Astrocyte of the spinal cord (primary cell): ENCODE measurements at regions not wholly inside any gene's neighbourhood (a gene's known extent, or its start where the extent isn't known, plus 50 kb on each side); places are given as distances from the start of the nearest gene placed in this dataset.

Source experiments
- DNase-seq: peaks from one replicate; pipeline ENCODE4 v3.0.0; 2011; ENCODE audit warnings: low read depth, low spot score
- H3K4me3 ChIP-seq: 2 replicates; pipeline ENCODE4 v1.5.1; 2011; ENCODE audit warnings: low read depth, mild to moderate bottlenecking, low read length, moderate library complexity
- in situ Hi-C: cut with HindIII; loops from 2 replicates; pipeline ENCODE4 v1.10.0; 2017; ENCODE audit warnings: low sequenced_read_pairs
- TF ChIP-seq, protein P1 (sequence below): IDR thresholded peaks from 2 replicates; pipeline ENCODE4 v1.5.1; 2012; ENCODE audit warnings: low read depth, mild to moderate bottlenecking, low read length, inconsistent platforms

DNA sequence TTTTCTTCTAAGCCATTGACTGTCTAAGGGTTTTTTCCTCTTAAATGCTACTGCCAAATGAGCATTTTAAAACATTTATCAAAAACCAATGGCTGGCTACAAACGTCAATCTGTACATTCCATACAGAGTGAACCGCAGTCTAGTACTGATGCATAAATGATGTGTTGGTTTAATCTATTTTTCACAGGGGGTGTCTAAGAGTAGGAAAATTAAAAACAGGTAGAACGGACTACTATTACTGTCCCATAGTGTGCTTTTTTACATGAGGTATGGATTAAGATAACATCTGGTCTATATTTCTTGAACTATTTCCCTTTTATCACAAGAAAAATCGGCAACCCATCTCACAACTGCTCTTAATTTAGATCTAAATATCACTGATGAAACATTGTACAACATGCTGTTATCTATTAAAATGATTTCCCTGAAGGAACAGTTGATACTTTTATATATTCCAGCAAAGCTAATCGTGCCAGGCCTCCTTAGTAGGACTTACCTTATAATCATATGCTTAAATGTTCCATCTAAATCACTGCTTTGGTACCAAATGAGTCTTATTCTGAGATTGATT lies 172.9 kb upstream of the CDKN3 start:
- DNase-seq: no peak
- in situ Hi-C loops: no loop called here
- TF ChIP-seq, protein P1, sequence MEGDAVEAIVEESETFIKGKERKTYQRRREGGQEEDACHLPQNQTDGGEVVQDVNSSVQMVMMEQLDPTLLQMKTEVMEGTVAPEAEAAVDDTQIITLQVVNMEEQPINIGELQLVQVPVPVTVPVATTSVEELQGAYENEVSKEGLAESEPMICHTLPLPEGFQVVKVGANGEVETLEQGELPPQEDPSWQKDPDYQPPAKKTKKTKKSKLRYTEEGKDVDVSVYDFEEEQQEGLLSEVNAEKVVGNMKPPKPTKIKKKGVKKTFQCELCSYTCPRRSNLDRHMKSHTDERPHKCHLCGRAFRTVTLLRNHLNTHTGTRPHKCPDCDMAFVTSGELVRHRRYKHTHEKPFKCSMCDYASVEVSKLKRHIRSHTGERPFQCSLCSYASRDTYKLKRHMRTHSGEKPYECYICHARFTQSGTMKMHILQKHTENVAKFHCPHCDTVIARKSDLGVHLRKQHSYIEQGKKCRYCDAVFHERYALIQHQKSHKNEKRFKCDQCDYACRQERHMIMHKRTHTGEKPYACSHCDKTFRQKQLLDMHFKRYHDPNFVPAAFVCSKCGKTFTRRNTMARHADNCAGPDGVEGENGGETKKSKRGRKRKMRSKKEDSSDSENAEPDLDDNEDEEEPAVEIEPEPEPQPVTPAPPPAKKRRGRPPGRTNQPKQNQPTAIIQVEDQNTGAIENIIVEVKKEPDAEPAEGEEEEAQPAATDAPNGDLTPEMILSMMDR: no peak
- H3K4me3 ChIP-seq: no peak overlapping the region

DNA sequence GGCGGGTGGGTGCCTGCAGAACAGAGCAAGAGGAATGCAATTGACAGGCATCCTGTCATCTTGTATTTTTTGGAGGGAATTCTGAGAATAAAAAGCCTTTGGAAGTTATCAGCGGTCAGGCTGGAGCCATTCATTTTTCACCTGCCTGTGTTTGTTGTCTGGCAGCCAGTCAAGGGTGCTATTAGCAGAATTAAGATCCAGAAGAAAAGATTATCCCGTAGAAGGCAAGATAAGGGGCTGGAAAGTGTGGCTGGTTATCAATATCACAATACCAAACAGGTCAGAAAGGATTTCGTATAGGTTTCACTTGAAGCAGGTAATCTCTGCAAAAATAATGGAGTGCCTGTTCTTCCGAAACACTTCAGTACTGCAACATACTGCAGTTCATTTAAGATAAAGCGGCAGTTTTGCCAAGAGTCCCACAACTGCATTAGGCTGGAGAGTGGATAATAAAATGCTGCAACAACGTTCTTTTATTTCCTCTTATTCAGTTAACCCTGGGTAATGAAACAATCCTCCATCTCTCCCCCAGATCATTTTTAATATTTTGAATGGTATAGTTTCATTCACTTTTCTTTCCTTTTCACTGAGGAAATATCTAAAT lies 171.2 kb upstream of the CDKN3 start:
- TF ChIP-seq, protein P1: no peak
- DNase-seq: no peak
- in situ Hi-C loops: no loop called here
- H3K4me3 ChIP-seq: no peak overlapping the region

DNA sequence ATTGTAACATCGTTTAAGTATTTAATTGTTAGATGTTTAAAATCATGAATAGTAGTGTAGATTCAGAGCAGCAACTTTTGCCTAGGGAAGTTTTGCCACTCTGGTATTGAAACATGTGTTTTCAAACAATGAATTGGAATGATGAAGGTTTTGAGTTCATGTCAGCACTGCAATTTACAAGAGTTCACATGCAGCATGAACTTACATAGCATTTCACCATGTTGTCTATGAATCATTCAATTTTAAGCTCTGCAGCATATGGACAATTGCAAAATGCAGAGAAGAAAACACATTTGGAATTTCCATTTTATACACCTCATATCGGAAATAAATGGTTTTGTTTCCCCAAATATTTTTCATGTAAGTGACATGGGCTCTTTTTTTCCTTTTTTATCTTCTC lies 170.7 kb upstream of the CDKN3 start:
- no peak for DNase-seq
- in situ Hi-C loops: no loop called here
- H3K4me3 ChIP-seq: no peak overlapping the region
- TF ChIP-seq, protein P1: no peak

DNA sequence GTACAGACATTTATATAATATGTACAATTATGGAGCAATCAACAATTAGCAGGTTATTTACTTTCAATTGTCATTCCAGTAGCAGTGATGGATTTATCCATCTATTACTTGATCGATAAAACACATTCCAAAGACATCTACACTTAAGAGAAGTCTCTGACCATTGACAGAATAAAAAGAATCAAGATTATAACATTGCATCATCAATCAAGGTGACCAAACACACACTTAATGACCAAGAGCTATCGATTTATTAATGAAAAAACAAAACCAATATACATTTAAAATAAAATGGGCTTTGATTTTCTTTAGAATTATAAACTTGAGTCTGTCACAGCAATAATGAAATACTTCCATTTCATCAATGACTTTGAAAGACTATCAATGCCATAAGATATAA lies 170.2 kb upstream of the CDKN3 start:
- no peak for DNase-seq
- TF ChIP-seq, protein P1: no peak
- H3K4me3 ChIP-seq: no peak overlapping the region
- in situ Hi-C loops: no loop called here

DNA sequence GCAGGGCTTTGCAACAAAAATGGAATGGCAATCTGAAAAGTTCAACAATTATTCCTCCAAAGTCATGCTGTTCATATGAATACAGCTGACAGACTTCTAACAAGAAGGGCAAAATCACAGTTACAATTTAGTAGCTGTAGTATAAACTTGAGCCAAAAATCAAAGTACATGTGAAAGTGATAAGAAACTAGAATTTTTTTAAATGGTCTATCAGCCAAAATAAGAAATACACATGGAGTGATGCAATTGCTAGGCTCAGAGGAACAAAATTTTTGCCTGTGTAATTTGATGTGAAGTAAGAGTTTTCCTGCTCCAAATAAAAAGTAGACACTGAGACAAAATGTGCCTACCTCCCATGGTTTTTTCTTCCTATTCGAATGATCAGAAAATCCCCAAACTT lies 167.7 kb upstream of the CDKN3 start:
- no peak overlapping the region for H3K4me3 ChIP-seq
- TF ChIP-seq, protein P1: no peak
- no peak for DNase-seq
- in situ Hi-C loops: no loop called here

DNA sequence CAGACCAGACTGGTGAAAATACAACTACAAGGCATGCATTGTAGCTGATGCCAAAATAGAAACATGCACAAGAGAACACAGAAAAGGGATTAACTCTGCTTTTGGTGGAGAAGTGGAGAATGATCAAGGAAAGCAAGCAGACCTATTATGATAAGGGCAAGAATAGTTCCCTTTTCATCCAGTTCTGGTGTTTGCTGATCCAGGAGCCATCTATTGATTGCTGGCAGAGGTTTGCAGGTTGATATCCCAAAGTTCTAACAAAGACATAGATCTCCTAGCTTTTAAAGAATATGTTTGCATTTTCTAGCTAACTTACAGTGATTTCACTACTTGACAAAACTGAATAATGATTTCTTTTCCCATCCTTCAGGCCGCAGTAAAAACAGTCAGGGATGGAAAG lies 166.2 kb upstream of the CDKN3 start:
- DNase-seq: no peak
- in situ Hi-C loops: no loop called here
- TF ChIP-seq, protein P1: no peak
- no peak overlapping the region for H3K4me3 ChIP-seq
